ENCODE measurements at regions not wholly inside any gene's neighbourhood (a gene's known extent, or its start where the extent isn't known, plus 50 kb on each side); places are given as distances from the start of the nearest gene placed in this dataset.

DNA sequence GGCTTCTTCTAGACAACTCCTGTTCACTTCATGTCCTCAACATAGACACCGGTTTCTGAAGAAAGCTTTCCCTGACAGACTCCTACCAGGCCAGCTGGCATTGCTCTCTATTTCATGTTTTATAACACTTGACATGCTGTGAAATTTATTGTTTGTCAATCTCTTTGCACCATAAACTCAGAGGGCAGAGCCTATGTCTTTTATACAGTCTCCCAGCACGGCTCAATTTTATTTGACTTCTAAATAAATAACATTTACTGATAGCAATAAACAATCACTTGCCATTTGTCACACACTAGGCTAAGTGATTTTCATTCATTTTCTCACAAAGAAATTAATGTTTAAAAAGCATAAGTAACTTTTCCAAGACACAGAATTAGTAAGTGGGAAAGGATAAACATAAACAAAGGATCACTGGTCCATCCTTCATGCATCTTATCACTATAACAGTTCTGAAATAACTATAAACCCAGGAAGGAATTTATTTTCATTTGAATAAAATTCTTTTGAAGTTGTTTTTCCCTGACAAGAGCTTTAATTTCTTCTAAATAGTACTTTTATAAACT lies 577.6 kb downstream of the TECRL start:
- H3K27ac Mint-ChIP-seq, result no peak overlapping the region
- H3K27me3 Mint-ChIP-seq, result no peaks in the 10 kb centered on the region
- ChIA-PET CTCF (no interaction called here), POLR2A (no interaction called here)
- no peaks in the 10 kb centered on the region for H3K36me3 Mint-ChIP-seq (ENCODE audit: low read depth)
- no peaks in the 10 kb centered on the region for H3K4me1 Mint-ChIP-seq
- H3K9me3 Mint-ChIP-seq, result peaks cover 3% of the 10 kb centered on the region
- no peak overlapping the region for H3K4me3 Mint-ChIP-seq
- no peak for DNase-seq

DNA sequence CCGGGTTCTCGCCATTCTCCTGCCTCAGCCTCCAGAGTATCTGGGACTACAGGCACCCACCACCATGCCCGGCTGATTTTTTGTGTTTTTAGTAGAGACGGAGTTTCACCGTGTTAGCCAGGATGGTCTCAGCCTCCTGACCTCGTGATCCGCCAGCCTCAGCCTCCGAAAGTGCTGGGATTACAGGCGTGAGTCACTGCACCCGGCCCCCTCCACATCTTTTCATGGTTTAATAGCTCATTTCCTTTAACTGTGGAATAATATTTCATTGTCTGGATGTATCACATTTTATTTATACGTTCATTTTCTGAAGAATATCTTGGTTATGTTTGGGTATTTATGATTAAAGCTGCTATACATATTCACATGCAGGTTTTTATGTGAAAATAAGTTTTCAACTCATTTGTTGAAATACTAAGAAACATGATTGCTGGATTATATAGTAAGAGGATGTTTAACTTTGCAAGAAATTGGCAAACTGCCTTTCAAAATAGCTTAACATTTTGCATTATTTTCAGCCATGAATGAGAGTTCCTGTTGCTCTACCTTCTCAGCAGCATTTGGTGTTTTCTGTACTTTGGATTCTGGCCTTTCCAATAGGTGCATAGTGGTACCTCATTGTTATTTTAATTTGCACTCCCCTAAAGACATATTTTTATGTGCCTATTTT lies 591.9 kb downstream of the TECRL start:
- Mint-ChIP-seq H3K36me3 (ENCODE audit: low read depth) (no peaks in the 10 kb centered on the region), H3K4me1 (no peaks in the 10 kb centered on the region), H3K27ac (no peak overlapping the region), H3K9me3 (peaks cover 4% of the 10 kb centered on the region), H3K27me3 (no peaks in the 10 kb centered on the region), H3K4me3 (no peak overlapping the region)
- DNase-seq, result no peak
- POLR2A ChIA-PET, result no interaction called here
- CTCF ChIA-PET, result no interaction called here

DNA sequence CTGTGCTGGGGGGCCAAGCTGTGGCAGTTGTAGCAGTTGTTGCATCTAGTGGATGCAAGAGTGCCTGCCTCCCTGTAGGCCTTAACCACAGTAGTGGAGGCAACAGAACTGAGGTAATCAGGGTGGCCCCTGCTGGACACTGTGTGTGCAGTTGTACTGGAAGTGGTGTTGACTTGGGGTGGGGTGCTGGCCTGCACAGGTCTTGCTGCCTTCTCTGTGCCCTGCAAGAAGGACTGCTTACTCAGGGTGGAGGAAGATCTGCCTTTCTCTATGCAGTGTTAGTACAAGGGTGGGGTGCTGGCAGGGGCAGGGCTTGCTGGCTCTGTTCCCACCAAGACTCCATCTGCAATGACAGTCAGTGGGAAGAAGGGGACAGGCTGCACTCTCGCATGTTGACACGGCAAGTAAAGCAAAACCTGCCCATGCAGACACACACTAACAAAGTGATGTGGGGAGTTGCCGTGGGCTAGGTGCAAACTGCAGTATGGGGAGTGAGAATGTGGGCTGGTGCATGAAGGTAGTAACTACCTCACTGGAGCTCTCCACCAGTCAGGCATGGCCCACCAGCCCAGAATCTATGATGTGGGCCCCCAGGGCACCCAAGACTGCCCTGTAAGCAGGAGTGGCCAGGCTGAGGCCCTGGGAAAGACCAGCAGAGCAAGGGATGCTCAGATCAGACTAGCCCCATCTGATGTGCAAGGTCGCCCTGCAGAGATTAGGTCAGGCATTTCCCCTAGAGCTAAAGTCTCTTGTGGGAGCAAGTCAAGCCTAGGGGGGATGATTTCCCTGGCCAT lies 594.9 kb downstream of the TECRL start:
- DNase-seq, result no peak
- Mint-ChIP-seq H3K36me3 (ENCODE audit: low read depth) (no peaks in the 10 kb centered on the region), H3K9me3 (peaks cover 8% of the 10 kb centered on the region), H3K4me3 (no peak overlapping the region), H3K27me3 (no peaks in the 10 kb centered on the region), H3K4me1 (no peaks in the 10 kb centered on the region), H3K27ac (no peak overlapping the region)
- CTCF ChIA-PET, result no interaction called here
- POLR2A ChIA-PET, result no interaction called here

DNA sequence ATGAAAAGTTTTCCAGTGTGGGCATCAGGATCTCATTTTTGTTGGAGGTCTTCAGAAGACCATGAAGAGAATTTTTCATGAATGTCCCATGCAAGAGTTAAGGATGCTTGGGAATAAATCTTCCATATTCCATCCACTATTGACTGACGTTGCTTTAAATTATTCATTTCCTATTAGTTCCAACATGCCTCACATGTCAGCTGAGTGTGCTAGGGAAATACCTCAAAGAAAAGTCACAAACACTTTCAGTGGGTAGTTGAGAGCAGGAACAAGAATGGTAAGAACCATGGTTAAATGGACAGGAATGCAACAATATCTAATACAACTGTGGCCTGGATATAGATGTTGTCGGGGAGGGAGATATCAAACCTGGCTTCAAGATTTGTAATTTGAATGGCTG lies 610.1 kb downstream of the TECRL start:
- Mint-ChIP-seq H3K27me3 (no peaks in the 10 kb centered on the region), H3K36me3 (ENCODE audit: low read depth) (no peaks in the 10 kb centered on the region), H3K27ac (no peak overlapping the region), H3K9me3 (peaks cover 5% of the 10 kb centered on the region), H3K4me3 (no peak overlapping the region), H3K4me1 (no peaks in the 10 kb centered on the region)
- ChIA-PET CTCF (no interaction called here), POLR2A (no interaction called here)
- no peak for DNase-seq

DNA sequence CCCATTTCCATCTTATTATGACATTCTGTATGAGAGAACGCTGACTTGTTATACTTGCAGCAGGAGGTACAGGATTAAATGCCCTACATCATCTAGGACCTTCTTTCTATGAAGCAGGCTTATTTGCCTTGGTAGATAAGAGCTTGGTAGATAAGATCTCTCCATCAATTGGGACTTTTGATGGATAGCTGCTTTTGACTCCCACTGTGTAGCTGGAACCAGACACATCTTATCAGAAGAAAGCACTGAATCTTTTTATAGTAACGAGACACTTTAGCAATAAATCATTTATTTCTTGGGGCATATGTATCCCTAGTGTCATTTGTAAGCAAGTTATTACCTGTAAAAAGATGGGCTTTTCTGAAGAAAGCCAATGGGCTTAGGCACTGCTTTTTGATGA lies 613.9 kb downstream of the TECRL start:
- no peaks in the 10 kb centered on the region for H3K36me3 Mint-ChIP-seq (ENCODE audit: low read depth)
- no peaks in the 10 kb centered on the region for H3K27me3 Mint-ChIP-seq
- H3K27ac Mint-ChIP-seq, result no peak overlapping the region
- peaks cover 7% of the 10 kb centered on the region for H3K9me3 Mint-ChIP-seq
- no peak for DNase-seq
- H3K4me3 Mint-ChIP-seq, result no peak overlapping the region
- no peaks in the 10 kb centered on the region for H3K4me1 Mint-ChIP-seq
- ChIA-PET POLR2A (no interaction called here), CTCF (no interaction called here)

DNA sequence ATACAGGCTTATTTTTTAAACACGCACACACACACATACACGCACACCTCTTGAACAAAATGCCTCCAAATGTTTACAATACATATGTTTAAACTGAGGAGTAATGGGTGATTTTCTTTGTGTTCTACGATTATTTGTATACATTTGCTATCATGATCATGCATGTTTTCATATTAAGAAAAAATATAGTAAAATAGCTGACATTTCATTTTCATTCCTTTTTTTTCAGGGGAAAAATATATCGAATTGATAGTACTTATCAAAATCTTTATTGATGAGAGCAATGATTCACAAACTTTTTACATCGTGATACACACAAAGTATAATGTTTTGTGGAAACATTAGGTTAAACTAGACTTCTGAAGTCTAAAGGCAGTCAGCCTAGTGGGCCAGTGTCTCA lies 618.9 kb downstream of the TECRL start:
- Mint-ChIP-seq H3K27ac (no peak overlapping the region), H3K36me3 (ENCODE audit: low read depth) (no peaks in the 10 kb centered on the region), H3K4me3 (no peak overlapping the region), H3K27me3 (no peaks in the 10 kb centered on the region), H3K9me3 (peaks cover 5% of the 10 kb centered on the region), H3K4me1 (no peaks in the 10 kb centered on the region)
- POLR2A ChIA-PET, result no interaction called here
- no peak for DNase-seq
- CTCF ChIA-PET, result no interaction called here

DNA sequence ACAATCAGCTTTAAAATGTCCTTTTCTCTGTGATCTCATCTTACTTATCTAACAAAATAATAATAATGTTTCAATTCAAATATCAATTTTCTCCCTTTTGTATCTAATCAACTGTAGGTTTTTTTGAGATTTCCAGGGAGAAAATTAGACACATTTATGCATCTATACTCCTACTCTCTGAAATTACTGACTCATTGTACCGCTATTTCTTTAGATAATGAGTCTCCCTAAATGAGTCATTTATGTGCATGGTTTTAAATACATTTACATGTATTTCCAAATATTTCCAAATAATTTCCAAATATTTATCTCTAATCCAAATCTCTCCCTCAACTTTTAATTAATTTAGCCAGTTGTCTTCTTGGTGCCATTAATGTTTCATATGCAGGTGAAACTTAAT lies 621.0 kb downstream of the TECRL start:
- no peak overlapping the region for H3K27ac Mint-ChIP-seq
- POLR2A ChIA-PET, result no interaction called here
- peaks cover 5% of the 10 kb centered on the region for H3K9me3 Mint-ChIP-seq
- no peaks in the 10 kb centered on the region for H3K27me3 Mint-ChIP-seq
- H3K4me3 Mint-ChIP-seq, result no peak overlapping the region
- no peaks in the 10 kb centered on the region for H3K36me3 Mint-ChIP-seq (ENCODE audit: low read depth)
- CTCF ChIA-PET, result no interaction called here
- no peak for DNase-seq
- no peaks in the 10 kb centered on the region for H3K4me1 Mint-ChIP-seq

DNA sequence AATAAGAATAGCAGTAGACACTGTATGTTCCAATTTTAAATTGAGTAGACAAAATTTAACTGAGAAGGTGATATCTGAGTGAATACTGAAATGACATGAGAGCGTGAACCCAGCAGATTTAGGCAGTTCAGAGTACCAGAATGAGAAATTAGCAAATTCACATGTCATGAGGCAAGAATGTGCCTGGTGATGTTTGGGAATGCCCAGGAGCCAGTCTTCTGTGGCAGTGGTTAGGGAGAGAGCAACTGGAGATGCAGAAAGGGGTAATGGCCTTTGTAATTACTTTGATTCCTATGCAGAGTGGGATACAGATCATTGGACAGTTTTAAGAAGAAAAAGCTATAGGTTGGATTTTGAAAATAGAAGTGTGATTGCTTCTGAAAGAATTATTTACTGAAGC lies 621.9 kb downstream of the TECRL start:
- Mint-ChIP-seq H3K4me1 (no peaks in the 10 kb centered on the region), H3K36me3 (ENCODE audit: low read depth) (no peaks in the 10 kb centered on the region), H3K4me3 (no peak overlapping the region), H3K27ac (no peak overlapping the region), H3K27me3 (no peaks in the 10 kb centered on the region), H3K9me3 (peaks cover 5% of the 10 kb centered on the region)
- DNase-seq, result no peak
- ChIA-PET CTCF (no interaction called here), POLR2A (no interaction called here)

DNA sequence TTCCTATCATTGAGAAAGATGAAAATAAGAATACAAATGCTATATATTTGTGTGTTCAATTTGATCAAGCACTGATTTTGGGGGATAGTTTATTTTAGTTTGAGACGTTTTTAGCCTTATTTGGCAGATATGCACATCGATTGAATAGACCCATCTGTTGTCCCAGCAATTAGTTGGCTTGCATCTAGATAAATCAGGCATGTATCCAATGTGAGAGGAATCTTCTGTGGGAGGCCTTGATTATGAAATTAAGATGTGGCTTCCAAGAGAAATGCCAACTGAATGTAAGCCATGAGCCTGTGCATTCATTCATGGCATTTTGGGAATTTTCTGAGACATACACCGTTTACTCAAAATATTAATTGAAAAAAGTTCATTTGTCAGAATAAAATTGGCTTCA lies 623.1 kb downstream of the TECRL start:
- Mint-ChIP-seq H3K27me3 (no peaks in the 10 kb centered on the region), H3K9me3 (peaks cover 3% of the 10 kb centered on the region), H3K27ac (no peak overlapping the region), H3K4me3 (no peak overlapping the region), H3K4me1 (no peaks in the 10 kb centered on the region), H3K36me3 (ENCODE audit: low read depth) (no peaks in the 10 kb centered on the region)
- POLR2A ChIA-PET, result no interaction called here
- CTCF ChIA-PET, result no interaction called here
- DNase-seq, result no peak

DNA sequence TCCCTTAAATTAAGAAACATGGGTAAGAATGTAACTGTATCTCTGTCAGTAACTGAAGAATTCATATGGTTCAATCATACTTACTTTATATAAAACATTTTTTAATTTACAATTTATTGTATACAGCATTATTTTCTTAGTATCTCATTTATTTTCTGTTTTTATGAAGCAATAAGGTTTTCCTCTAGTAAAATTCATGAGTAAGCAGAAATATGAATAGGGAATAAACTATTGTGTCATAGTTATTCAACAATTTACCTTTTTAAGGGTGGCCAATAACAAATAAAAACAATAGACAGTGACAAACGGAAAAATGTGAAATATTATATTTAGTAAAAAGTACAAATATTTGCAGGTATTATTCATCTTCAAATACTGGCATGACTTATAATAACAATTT lies 624.4 kb downstream of the TECRL start:
- ChIA-PET CTCF (no interaction called here), POLR2A (no interaction called here)
- H3K9me3 Mint-ChIP-seq, result peaks cover 3% of the 10 kb centered on the region
- H3K36me3 Mint-ChIP-seq (ENCODE audit: low read depth), result no peaks in the 10 kb centered on the region
- DNase-seq, result no peak
- no peaks in the 10 kb centered on the region for H3K27me3 Mint-ChIP-seq
- H3K4me3 Mint-ChIP-seq, result no peak overlapping the region
- no peak overlapping the region for H3K27ac Mint-ChIP-seq
- no peaks in the 10 kb centered on the region for H3K4me1 Mint-ChIP-seq

DNA sequence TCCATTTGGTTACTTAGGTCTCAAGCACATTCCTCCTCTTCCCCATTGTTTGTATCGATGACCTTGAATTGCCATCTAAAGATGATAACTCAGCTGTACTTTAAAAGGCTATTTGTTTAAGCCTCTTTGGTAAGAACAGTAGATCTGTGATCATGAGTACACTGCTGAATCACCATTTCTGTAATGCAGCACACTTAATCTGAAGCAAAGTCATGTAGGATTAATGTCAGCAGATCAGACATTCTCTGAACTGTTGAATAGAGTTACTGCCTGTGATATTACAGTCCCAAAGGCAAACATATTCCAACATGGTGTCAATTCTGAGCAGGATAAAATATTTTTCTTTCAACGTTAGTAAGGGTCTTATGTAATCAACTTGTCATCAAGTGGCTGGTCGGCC lies 631.6 kb downstream of the TECRL start:
- Mint-ChIP-seq H3K9me3 (peaks cover 11% of the 10 kb centered on the region), H3K27me3 (no peaks in the 10 kb centered on the region)

DNA sequence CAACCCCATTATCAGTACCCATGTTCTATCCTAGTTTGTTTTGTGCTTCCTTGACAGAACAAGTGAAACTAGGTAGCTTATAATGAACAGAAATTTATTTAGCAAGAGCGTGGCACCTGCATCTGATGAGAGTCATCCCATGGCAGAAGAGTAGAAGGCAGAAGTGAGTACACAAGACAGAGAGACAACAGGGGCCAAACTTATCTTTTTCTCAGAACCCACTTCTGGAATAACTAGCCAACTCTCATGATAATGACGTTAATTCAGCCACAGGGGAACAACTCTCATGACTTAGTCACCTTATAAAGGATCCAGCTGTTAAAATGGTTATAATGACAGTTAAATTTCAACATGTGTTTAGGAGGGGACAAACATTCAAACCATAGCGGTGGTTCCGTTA lies 644.9 kb downstream of the TECRL start:
- H3K27me3 Mint-ChIP-seq, result no peaks in the 10 kb centered on the region
- no peak overlapping the region for H3K4me3 Mint-ChIP-seq
- H3K4me1 Mint-ChIP-seq, result no peaks in the 10 kb centered on the region
- no peak for DNase-seq
- no peaks in the 10 kb centered on the region for H3K36me3 Mint-ChIP-seq (ENCODE audit: low read depth)
- no peaks in the 10 kb centered on the region for H3K9me3 Mint-ChIP-seq
- ChIA-PET CTCF (no interaction called here), POLR2A (no interaction called here)
- H3K27ac Mint-ChIP-seq, result no peak overlapping the region

More for the DNA sequence above, 631.6 kb downstream of the TECRL start:
- no peak overlapping the region for H3K27ac Mint-ChIP-seq
- POLR2A ChIA-PET, result no interaction called here
- H3K4me1 Mint-ChIP-seq, result no peaks in the 10 kb centered on the region
- DNase-seq, result no peak
- H3K36me3 Mint-ChIP-seq (ENCODE audit: low read depth), result no peaks in the 10 kb centered on the region
- H3K4me3 Mint-ChIP-seq, result no peak overlapping the region
- CTCF ChIA-PET, result no interaction called here

DNA sequence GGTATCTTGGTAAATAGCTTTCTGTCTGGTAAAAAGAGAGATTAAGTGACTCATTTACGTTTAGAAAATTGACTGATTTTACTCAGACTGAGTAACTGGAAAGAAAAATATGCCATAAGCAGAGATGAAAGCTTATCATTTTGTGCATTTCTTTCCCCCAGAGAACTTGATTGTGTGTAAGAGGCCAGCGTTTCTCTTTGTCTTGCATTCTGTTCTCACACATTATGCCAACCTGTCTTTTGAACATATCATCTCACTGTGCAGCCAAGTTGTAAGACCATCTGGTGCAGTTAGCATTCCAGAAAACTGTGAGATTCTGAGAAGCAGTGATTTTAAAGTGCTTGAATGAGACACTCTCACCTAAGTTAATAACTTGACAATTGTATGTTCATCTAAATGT lies 651.3 kb downstream of the TECRL start:
- Mint-ChIP-seq H3K36me3 (ENCODE audit: low read depth) (no peaks in the 10 kb centered on the region), H3K27me3 (no peaks in the 10 kb centered on the region), H3K4me1 (no peaks in the 10 kb centered on the region), H3K27ac (no peak overlapping the region), H3K4me3 (no peak overlapping the region), H3K9me3 (peaks cover 2% of the 10 kb centered on the region)
- ChIA-PET POLR2A (no interaction called here), CTCF (no interaction called here)
- no peak for DNase-seq

DNA sequence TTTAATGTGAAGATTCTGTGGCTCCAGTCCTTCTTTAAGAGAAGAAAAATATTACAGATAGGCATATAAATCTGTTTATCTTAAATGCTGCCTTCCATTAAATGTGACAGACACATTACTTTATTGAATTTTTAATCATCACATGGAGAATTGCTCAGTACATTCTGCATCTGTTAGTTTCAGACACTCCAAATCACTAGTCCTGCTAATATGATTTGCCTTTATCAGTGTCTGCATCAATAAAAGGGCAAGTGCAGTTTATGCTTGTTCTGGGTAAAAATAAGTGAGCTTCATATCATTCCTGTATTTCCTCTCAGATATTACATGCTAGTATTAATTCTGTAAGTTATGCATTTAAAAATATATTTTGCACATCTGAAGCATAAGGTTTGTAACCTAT lies 666.4 kb downstream of the TECRL start:
- ChIA-PET CTCF (no interaction called here), POLR2A (no interaction called here)
- Mint-ChIP-seq H3K27me3 (no peaks in the 10 kb centered on the region), H3K4me3 (no peak overlapping the region), H3K27ac (no peak overlapping the region), H3K4me1 (no peaks in the 10 kb centered on the region), H3K9me3 (peaks cover 7% of the 10 kb centered on the region), H3K36me3 (ENCODE audit: low read depth) (no peaks in the 10 kb centered on the region)
- DNase-seq, result no peak

Measured in activated CD4-positive, alpha-beta T cell treated with anti-CD3 and anti-CD28 coated beads, Interleukin-2, amount 10 ng/mL, durations not matched to agents 7 days and 5 days (primary cell).